ENCODE measurements at regions not wholly inside any gene's neighbourhood (a gene's known extent, or its start where the extent isn't known, plus 50 kb on each side); places are given as distances from the start of the nearest gene placed in this dataset.

GRCh38 chr11:109708184-109708583 lies 286.2 kb downstream of the C11orf87 start:
- no peak for DNase-seq (ENCODE audit: low spot score)
- 0% methylated on average over 1 of the region's 1 CpG for WGBS (ENCODE audit: low lambda C conversion rate)
- intact Hi-C loops (cut with micrococcal nuclease; ENCODE audit: unreplicated experiment) = no loop called here
- Histone ChIP-seq H4K20me1 (ENCODE audit: insufficient read depth, low read length) (no peaks in the 10 kb centered on the region), H3K4me1 (ENCODE audit: insufficient read depth, low read length) (no peaks in the 10 kb centered on the region), H3K27me3 (ENCODE audit: control insufficient read depth in 1 of 2, insufficient read depth in 2 of 2, low read length in 2 of 2) (no peaks in the 10 kb centered on the region), H3K9ac (ENCODE audit: insufficient read depth, low read depth, low read length) (no peak overlapping the region), H3K36me3 (replicated peaks in 1 of 2; ENCODE audit: control insufficient read depth in 1 of 2, insufficient read depth in 2 of 2, low read length in 2 of 2) (no peaks in the 10 kb centered on the region), H3K27ac (ENCODE audit: extremely low read length, insufficient read depth, low read length) (no peak overlapping the region), H3K4me3 (replicated peaks in 1 of 3; ENCODE audit: insufficient read depth in 1 of 3, low read depth in 2 of 3, low read length in 3 of 3) (no peak overlapping the region), H2AFZ (ENCODE audit: low read length) (no peak overlapping the region), H3K4me2 (ENCODE audit: low read depth, low read length) (no peak overlapping the region), H3K9me3 (ENCODE audit: low read length) (no peaks in the 10 kb centered on the region), H3K79me2 (ENCODE audit: insufficient read depth, low read length) (no peaks in the 10 kb centered on the region)
- no peak for FAIRE-seq
- POLR2A ChIA-PET = no interaction called here
- CTCF ChIA-PET (ENCODE audit: low intra/inter-chr PET ratio, low total read pairs) = no interaction called here
- ATAC-seq = no peak
- in situ Hi-C loops (cut with HindIII; ENCODE audit: extremely low pct_ligation_motif_present, low pct_unique_long_range_greater_than_20kb) = no loop called here
- no TSS peak for BruUV-seq (replicated peaks)
- no peak for TF ChIP-seq ZNF704 (CRISPR knock-in tag; IDR thresholded peaks at IDR 0.05; ENCODE audit: borderline replicate concordance)
- TF ChIP-seq ZNF446 (CRISPR knock-in tag; IDR thresholded peaks at IDR 0.05) = no peak
- no peak for TF ChIP-seq ZNF121 (CRISPR knock-in tag; IDR thresholded peaks at IDR 0.05)
- no peak for TF ChIP-seq PHF21A (CRISPR knock-in tag; IDR thresholded peaks at IDR 0.05)
- TF ChIP-seq RAD21 (CRISPR knock-in tag; IDR thresholded peaks at IDR 0.05) = no peak
- TF ChIP-seq SP4 (CRISPR knock-in tag; IDR thresholded peaks at IDR 0.05) = no peak
- no peak for TF ChIP-seq CCDC6 (CRISPR knock-in tag; IDR thresholded peaks at IDR 0.05)
- TF ChIP-seq CTCF (CRISPR knock-in tag; IDR thresholded peaks at IDR 0.05) = no peak
- no peak for TF ChIP-seq ZNF318 (CRISPR knock-in tag; IDR thresholded peaks at IDR 0.05)
- TF ChIP-seq ZBED4 (CRISPR knock-in tag; IDR thresholded peaks at IDR 0.05; ENCODE audit: borderline replicate concordance) = no peak
- no peak for TF ChIP-seq ZBTB21 (CRISPR knock-in tag; IDR thresholded peaks at IDR 0.05)

Measured in HepG2 (cell line).